ENCODE measurements at regions not wholly inside any gene's neighbourhood (a gene's known extent, or its start where the extent isn't known, plus 50 kb on each side); places are given as distances from the start of the nearest gene placed in this dataset.

- no peak for DNase-seq
Measured at GRCh38 chr9:16203729-16204573, 651.1 kb downstream of the CCDC171 start.

GRCh38 chr9:16205455-16205854 is 652.6 kb downstream of the CCDC171 start:
- no peak for DNase-seq

GRCh38 chr9:16206518-16206917 is 653.7 kb downstream of the CCDC171 start:
- DNase-seq, result no peak

GRCh38 chr9:16207161-16207560 is 654.3 kb downstream of the CCDC171 start:
- no peak for DNase-seq

GRCh38 chr9:16210440-16210839 is 657.6 kb downstream of the CCDC171 start:
- DNase-seq, result no peak

GRCh38 chr9:16211946-16212345 is 658.5 kb downstream of the BNC2 start:
- DNase-seq, result no peak

- no peak for DNase-seq
Measured at GRCh38 chr9:16213781-16214515, 656.5 kb downstream of the BNC2 start.

- DNase-seq, result no peak
Measured at GRCh38 chr9:16214677-16215352, 655.7 kb downstream of the BNC2 start.

GRCh38 chr9:16215353-16215680 is 655.2 kb downstream of the BNC2 start:
- no peak for DNase-seq

GRCh38 chr9:16217943-16218701 is 652.3 kb downstream of the BNC2 start:
- no peak for DNase-seq

- DNase-seq, result no peak
Measured at GRCh38 chr9:16221366-16221765, 649.1 kb downstream of the BNC2 start.

GRCh38 chr9:16221822-16222547 is 648.5 kb downstream of the BNC2 start:
- DNase-seq, result no peak

GRCh38 chr9:16223074-16223871 is 647.2 kb downstream of the BNC2 start:
- no peak for DNase-seq

GRCh38 chr9:16230731-16231130 is 639.7 kb downstream of the BNC2 start:
- DNase-seq, result no peak

- no peak for DNase-seq
Measured at GRCh38 chr9:16236311-16236710, 634.2 kb downstream of the BNC2 start.

- no peak for DNase-seq
Measured at GRCh38 chr9:16236882-16237281, 633.6 kb downstream of the BNC2 start.

- DNase-seq, result no peak
Measured at GRCh38 chr9:16238623-16239138, 631.8 kb downstream of the BNC2 start.

- no peak for DNase-seq
Measured at GRCh38 chr9:16241231-16241630, 629.2 kb downstream of the BNC2 start.

- DNase-seq, result no peak
Measured at GRCh38 chr9:16243798-16244197, 626.7 kb downstream of the BNC2 start.

- DNase-seq, result no peak
Measured at GRCh38 chr9:16245756-16246440, 624.6 kb downstream of the BNC2 start.

GRCh38 chr9:16246785-16247184 is 623.7 kb downstream of the BNC2 start:
- DNase-seq, result no peak
